IPS-18c (cell line): ENCODE measurements at regions not wholly inside any gene's neighbourhood (a gene's known extent, or its start where the extent isn't known, plus 50 kb on each side); places are given as distances from the start of the nearest gene placed in this dataset.

Experiments used
- H3K4me3 ChIP-seq: 2 replicates; pipeline ENCODE4 v1.7.0; 2013; ENCODE audit warnings: low read depth, mild to moderate bottlenecking, low read length, moderate library complexity; ENCODE audit not compliant: insufficient read depth
- H3K9me3 ChIP-seq: one replicate; pipeline ENCODE4 v1.6.1; 2013; ENCODE audit warnings: mild to moderate bottlenecking, low read length, moderate library complexity; ENCODE audit not compliant: control insufficient read depth, insufficient read depth

DNA sequence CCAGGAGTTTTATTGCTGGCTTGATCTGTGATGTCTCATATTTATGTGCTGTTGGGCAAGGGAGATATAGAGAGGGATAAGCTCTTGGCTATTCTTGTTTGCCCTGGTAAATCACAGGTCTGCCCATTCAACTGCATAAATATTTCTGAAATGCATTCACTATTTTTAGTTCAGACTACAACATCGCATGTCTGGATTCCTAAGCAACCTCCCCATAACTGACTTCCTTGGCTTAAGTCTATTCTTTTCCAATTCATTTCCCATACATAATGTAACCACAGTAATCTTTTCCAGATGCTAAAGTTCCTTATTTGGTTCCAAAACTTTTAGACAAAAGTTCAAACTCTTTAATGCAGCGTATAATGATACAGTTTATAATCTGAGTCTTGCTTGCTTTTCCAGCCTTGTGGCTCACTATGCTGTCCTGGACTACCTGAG lies 321.4 kb upstream of the ACTBL2 start:
- H3K9me3 ChIP-seq, result no peaks in the 10 kb centered on the region
- no peak overlapping the region for H3K4me3 ChIP-seq

DNA sequence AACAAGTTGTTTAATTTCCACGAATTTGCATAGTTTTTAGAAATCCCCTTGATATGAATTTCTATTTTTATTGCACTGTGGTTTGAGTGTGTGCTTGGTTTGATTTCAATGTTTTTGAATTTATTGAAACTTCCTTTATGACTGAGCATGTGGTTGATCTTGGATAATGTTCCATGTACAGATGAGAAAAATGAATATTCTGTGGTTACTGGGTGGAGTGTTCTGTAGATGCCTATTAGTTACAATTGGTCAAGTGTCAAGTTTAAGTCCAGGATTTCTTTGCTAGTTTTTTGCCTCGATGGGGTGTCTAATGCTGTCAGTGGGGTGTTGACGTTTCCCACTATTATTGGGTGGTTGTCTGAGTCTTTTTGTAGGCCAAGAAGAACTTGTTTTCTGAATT lies 319.5 kb upstream of the ACTBL2 start:
- H3K4me3 ChIP-seq, result no peak overlapping the region
- H3K9me3 ChIP-seq, result no peaks in the 10 kb centered on the region

- Histone ChIP-seq H3K9me3 (no peaks in the 10 kb centered on the region), H3K4me3 (no peak overlapping the region)
Observed at GRCh38 chr5:57795203-57795602, 312.6 kb upstream of the ACTBL2 start.

GRCh38 chr5:57791875-57792274 lies 309.3 kb upstream of the ACTBL2 start:
- H3K9me3 ChIP-seq, result no peaks in the 10 kb centered on the region
- no peak overlapping the region for H3K4me3 ChIP-seq

DNA sequence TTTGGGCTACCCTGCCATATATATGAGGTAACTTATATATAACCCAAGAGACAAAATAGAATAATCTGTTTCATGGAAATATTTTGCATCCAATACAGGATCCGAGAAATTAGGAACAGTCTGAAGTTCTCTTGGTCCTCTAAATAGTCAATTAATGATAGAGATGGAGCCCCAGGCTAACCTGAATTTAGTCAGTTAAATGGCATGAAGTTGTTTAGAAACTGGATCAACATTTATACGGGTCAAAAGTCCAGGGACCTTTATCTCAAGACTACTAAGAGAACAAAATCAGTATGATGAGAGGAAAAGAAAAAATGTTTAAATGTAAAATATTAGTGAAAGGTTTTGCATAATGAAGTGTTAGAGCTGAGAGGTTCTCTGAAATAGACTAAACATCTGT lies 303.3 kb upstream of the ACTBL2 start:
- H3K9me3 ChIP-seq, result no peaks in the 10 kb centered on the region
- no peak overlapping the region for H3K4me3 ChIP-seq

DNA sequence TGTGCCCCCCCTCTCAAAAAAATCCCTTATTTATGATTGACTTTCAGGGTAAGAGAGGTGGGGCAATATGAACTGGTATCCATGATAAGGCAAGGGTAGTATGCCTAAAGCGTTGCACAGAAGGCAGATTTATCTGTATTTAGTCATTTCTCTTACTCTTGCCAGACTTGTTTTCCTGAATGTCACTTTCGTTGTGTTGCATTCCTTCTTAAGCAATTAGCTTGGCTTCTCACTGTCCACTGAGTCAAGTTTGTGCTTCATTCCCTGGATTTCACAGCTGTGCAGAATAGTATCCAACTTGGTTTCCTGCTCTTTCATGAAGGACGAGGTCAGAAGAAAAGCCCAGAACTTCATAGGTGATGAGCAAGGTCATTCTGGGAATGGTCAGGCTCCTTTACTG lies 301.5 kb upstream of the ACTBL2 start:
- Histone ChIP-seq H3K9me3 (no peaks in the 10 kb centered on the region), H3K4me3 (no peak overlapping the region)

DNA sequence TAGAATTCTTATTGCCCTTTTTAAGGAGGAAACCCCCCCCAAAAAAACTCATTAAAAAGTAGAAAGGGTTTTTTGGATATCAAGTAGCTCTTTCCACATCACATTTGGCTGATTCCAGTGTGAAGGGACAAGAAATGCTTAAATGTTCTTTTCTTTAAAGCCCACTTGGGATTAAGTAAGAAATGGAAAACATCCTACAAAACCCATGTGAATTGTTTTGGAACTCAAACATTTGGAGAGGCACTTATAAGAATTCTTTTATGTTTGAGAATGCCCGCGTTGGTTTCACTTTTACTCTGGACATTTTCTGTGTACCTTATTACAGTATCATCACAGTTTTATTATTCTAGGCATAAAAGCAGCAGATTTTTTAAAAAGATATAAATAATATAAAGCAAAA lies 301.1 kb upstream of the ACTBL2 start:
- no peaks in the 10 kb centered on the region for H3K9me3 ChIP-seq
- no peak overlapping the region for H3K4me3 ChIP-seq

GRCh38 chr5:57780961-57781325 lies 298.3 kb upstream of the ACTBL2 start:
- no peak overlapping the region for H3K4me3 ChIP-seq

DNA sequence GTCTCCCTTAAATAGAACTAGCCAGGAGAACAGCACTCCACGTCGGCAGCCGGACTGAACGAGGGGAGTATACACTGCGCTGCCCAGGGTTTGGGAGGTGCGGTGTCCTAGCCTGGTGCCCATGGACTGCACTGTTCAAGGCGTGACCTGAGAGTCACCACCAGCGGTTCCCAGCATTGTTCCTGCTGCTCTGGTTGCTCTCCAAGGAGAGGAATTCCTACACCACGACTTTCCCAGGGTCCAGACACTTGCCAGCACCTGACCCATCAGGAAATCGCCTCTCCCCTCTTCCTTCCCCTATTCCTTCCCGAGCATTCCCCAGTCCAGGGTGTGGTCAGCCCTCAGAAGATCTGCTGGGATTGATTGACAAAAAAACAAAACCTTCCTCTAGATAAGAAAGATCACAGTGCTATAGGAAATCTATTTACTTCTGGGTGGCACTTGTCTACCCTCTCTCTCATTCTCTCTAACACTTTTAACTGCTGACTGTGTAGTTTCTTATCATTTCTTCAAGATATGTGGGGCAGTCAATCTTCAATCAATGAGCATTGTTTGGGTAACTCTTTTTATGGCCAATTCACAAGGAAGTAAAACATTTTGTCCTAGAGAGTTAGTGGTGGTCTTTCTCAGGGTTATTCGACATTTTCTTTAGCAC lies 297.8 kb upstream of the ACTBL2 start:
- H3K4me3 ChIP-seq, result no peak overlapping the region
- H3K9me3 ChIP-seq, result no peaks in the 10 kb centered on the region

More at GRCh38 chr5:57780961-57781325, 298.3 kb upstream of the ACTBL2 start:
- H3K9me3 ChIP-seq, result no peaks in the 10 kb centered on the region

- no peak overlapping the region for H3K4me3 ChIP-seq
Observed at GRCh38 chr5:57779383-57780223, 297.0 kb upstream of the ACTBL2 start.

GRCh38 chr5:57778501-57779091 lies 296.0 kb upstream of the ACTBL2 start:
- no peaks in the 10 kb centered on the region for H3K9me3 ChIP-seq

More at GRCh38 chr5:57779383-57780223, 297.0 kb upstream of the ACTBL2 start:
- no peaks in the 10 kb centered on the region for H3K9me3 ChIP-seq

DNA sequence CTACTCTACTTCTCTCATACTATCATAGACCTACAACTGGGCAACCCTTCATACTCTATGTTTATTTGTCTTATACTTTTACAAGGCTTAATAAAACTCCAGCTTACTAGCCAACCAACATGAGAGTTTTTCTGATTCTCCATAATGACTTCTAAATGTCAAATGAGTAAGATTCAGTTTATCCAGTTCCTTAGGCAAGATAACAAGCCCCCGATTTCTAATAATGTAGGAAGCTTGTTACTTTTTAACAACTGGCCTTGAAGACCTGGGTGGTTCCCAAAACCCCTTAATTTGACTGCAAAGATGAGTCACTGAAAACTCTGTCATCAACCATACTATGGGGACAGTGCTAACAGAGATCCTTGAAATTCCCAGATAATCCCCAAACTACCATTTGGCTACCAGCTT lies 294.6 kb upstream of the ACTBL2 start:
- no peak overlapping the region for H3K4me3 ChIP-seq
- H3K9me3 ChIP-seq, result no peaks in the 10 kb centered on the region

More at GRCh38 chr5:57778501-57779091, 296.0 kb upstream of the ACTBL2 start:
- no peak overlapping the region for H3K4me3 ChIP-seq

GRCh38 chr5:57776035-57776434 lies 293.4 kb upstream of the ACTBL2 start:
- Histone ChIP-seq H3K9me3 (no peaks in the 10 kb centered on the region), H3K4me3 (no peak overlapping the region)

GRCh38 chr5:57774439-57774838 lies 291.8 kb upstream of the ACTBL2 start:
- no peak overlapping the region for H3K4me3 ChIP-seq
- no peaks in the 10 kb centered on the region for H3K9me3 ChIP-seq

DNA sequence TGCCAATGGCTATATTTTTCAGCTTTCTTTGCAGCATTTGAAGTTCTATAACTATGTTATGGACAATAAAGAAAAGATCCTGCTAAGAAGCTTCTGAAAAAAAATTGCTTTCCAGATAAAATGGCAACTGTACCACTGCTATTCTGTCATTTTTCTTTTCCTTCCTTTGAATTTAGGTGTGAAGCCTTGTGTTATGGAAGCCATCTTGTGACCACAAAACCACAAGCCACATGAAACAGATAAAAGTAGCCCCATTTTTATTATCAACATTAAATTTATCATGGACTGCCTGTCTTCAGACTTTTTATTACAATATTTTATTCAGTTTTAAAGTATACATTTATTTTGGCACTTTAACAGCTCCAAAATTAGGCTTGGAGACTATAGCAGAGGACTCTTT lies 289.9 kb upstream of the ACTBL2 start:
- Histone ChIP-seq H3K9me3 (no peaks in the 10 kb centered on the region), H3K4me3 (no peak overlapping the region)

DNA sequence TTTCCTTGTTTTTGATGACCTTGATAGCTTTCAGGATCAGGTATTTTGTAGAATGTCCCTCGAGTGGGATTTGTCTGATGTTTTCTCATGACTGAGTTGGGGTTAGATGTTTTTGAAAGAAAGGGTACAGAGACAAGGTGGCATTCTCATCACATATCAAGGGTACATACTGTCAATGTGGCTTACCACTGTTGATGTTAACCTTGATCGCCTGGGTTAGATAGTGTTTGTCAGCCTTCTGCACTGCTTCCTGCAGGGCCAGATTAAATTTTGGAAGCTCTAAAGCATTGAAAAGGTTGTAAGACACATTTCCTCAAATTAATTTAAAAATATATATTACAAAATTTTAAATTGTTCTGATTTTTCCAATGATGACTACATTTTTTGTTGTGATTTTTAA lies 287.4 kb upstream of the ACTBL2 start:
- Histone ChIP-seq H3K9me3 (no peaks in the 10 kb centered on the region), H3K4me3 (no peak overlapping the region)

GRCh38 chr5:57768745-57769144 lies 286.1 kb upstream of the ACTBL2 start:
- Histone ChIP-seq H3K9me3 (no peaks in the 10 kb centered on the region), H3K4me3 (no peak overlapping the region)

- Histone ChIP-seq H3K4me3 (no peak overlapping the region), H3K9me3 (no peaks in the 10 kb centered on the region)
Observed at GRCh38 chr5:57764479-57765089, 282.0 kb upstream of the ACTBL2 start.
